Spleen (tissue), 7 donors: ENCODE measurements at regions not wholly inside any gene's neighbourhood (a gene's known extent, or its start where the extent isn't known, plus 50 kb on each side); places are given as distances from the start of the nearest gene placed in this dataset.

ENCODE experiments used
- POLR2A ChIP-seq, 3 donors: fragments of 450-650 bp; IDR thresholded peaks; one replicate each; pipeline ENCODE4 v1.5.1; 2017; ENCODE audit warnings: antibody characterized with exemption in 3 of 3, mild to moderate bottlenecking in 1 of 3
- POLR2AphosphoS5 ChIP-seq, 3 donors: sonication (generic); formaldehyde crosslinking; IDR thresholded peaks; one replicate each; pipeline ENCODE4 v1.5.1; 2017; ENCODE audit warnings: antibody characterized with exemption in 3 of 3
- TF ChIP-seq, protein P1 (sequence below), 11 experiments: fragments of 200-600 bp in 7 of 11; fragments of 450-650 bp in 4 of 11; sonication (generic) in 4 of 11; IDR thresholded peaks in 8 of 11; conservative IDR thresholded peaks in 3 of 11; 1 replicate in 7 of 11; 2 replicates in 4 of 11; pipeline versions ENCODE4 v1.4.0 to v1.8.0; 2016 to 2021; ENCODE audit warnings: antibody characterized with exemption in 11 of 11, inconsistent platforms in 4 of 11, mild to moderate bottlenecking in 1 of 11
- donor health status: DM: no; HTN: no; CAD: no; lungs with moderate emphysema.
- donor health status: DM: no; HTN: no; CAD: no.
- donor health status: DM: no; HTN: no; CAD: no.

DNA sequence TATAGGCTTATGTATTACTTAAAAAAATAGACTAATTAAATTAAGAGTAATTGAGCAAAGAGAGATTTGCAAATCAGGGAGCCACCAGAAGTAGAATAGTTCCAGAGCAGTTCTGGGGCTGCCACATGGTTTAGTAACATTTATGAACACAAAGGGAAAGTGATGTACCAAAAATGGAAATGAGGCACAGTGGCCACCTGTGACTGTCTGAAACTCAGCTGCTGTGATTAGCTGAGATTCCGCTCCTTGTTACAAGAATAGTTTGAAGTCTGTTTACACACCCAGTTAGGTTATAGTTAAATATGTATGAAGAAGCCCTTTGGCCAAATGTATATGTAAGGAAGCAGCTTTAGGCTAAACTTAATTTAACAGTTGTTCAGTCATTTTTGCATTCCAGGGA, 901.5 kb upstream of the CHORDC1 start:
- TF ChIP-seq, protein P1, sequence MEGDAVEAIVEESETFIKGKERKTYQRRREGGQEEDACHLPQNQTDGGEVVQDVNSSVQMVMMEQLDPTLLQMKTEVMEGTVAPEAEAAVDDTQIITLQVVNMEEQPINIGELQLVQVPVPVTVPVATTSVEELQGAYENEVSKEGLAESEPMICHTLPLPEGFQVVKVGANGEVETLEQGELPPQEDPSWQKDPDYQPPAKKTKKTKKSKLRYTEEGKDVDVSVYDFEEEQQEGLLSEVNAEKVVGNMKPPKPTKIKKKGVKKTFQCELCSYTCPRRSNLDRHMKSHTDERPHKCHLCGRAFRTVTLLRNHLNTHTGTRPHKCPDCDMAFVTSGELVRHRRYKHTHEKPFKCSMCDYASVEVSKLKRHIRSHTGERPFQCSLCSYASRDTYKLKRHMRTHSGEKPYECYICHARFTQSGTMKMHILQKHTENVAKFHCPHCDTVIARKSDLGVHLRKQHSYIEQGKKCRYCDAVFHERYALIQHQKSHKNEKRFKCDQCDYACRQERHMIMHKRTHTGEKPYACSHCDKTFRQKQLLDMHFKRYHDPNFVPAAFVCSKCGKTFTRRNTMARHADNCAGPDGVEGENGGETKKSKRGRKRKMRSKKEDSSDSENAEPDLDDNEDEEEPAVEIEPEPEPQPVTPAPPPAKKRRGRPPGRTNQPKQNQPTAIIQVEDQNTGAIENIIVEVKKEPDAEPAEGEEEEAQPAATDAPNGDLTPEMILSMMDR (IDR thresholded peaks at IDR 0.05 in 8 of 11, conservative IDR thresholded peaks at IDR 0.05 in 3 of 11) = no peak
- TF ChIP-seq POLR2A (IDR thresholded peaks at IDR 0.05) (no peak), POLR2AphosphoS5 (IDR thresholded peaks at IDR 0.05) (no peak)
